ENCODE measurements at regions not wholly inside any gene's neighbourhood (a gene's known extent, or its start where the extent isn't known, plus 50 kb on each side); places are given as distances from the start of the nearest gene placed in this dataset.

GRCh38 chr3:177733936-177734335 is 536.7 kb upstream of the TBL1XR1 start:
- H2AFZ ChIP-seq (ENCODE audit: low read length), result no peak overlapping the region
- H3K36me3 ChIP-seq (ENCODE audit: insufficient read depth, low read length), result no peaks in the 10 kb centered on the region
- no peaks in the 10 kb centered on the region for H4K20me1 ChIP-seq (ENCODE audit: insufficient read depth, low read length)
- H3K4me3 ChIP-seq (ENCODE audit: insufficient read depth, low read length), result no peak overlapping the region
- H3K27ac ChIP-seq (ENCODE audit: low read depth, low read length), result no peak overlapping the region
- no peak overlapping the region for H3K4me2 ChIP-seq (ENCODE audit: insufficient read depth, low read length)
- H3K27me3 ChIP-seq (ENCODE audit: insufficient read depth, low read length), result no peaks in the 10 kb centered on the region
- no peaks in the 10 kb centered on the region for H3K9me3 ChIP-seq (ENCODE audit: low read depth, low read length)
- no peak for DNase-seq (ENCODE audit: insufficient read length, low spot score, missing footprints)
- H3K79me2 ChIP-seq (ENCODE audit: insufficient read depth, low read length), result no peaks in the 10 kb centered on the region
- TF ChIP-seq, protein P1, sequence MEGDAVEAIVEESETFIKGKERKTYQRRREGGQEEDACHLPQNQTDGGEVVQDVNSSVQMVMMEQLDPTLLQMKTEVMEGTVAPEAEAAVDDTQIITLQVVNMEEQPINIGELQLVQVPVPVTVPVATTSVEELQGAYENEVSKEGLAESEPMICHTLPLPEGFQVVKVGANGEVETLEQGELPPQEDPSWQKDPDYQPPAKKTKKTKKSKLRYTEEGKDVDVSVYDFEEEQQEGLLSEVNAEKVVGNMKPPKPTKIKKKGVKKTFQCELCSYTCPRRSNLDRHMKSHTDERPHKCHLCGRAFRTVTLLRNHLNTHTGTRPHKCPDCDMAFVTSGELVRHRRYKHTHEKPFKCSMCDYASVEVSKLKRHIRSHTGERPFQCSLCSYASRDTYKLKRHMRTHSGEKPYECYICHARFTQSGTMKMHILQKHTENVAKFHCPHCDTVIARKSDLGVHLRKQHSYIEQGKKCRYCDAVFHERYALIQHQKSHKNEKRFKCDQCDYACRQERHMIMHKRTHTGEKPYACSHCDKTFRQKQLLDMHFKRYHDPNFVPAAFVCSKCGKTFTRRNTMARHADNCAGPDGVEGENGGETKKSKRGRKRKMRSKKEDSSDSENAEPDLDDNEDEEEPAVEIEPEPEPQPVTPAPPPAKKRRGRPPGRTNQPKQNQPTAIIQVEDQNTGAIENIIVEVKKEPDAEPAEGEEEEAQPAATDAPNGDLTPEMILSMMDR (IDR thresholded peaks at IDR 0.05; ENCODE audit: extremely low read depth, low read depth, low read length), result no peak
- peaks cover 24% of the 10 kb centered on the region for H3K4me1 ChIP-seq (ENCODE audit: insufficient read depth, low read length)

DNA sequence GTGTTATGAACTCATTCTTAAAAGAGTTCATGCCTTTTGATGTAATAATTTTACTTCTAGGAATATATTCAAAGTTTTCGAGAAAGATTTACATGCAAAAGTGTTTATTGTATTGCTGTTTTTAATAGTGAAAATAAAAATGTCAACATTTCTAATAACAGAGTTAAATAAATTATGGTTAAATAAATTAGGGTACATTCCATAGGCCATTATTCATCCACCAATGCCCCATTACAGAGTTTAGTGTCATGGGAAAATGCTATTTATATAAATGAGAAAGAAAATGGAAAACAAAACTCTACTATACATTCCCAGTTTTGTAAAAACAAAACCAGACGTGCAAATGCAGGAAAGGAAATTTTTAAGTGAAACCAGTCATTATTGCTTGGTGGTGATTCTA is 538.1 kb upstream of the TBL1XR1 start:
- no peak for DNase-seq (ENCODE audit: insufficient read length, low spot score, missing footprints)
- H3K36me3 ChIP-seq (ENCODE audit: insufficient read depth, low read length), result no peaks in the 10 kb centered on the region
- no peak overlapping the region for H3K27ac ChIP-seq (ENCODE audit: low read depth, low read length)
- TF ChIP-seq, protein P1 (IDR thresholded peaks at IDR 0.05; ENCODE audit: extremely low read depth, low read depth, low read length), result no peak
- H3K9me3 ChIP-seq (ENCODE audit: low read depth, low read length), result no peaks in the 10 kb centered on the region
- H3K4me3 ChIP-seq (ENCODE audit: insufficient read depth, low read length), result no peak overlapping the region
- H3K79me2 ChIP-seq (ENCODE audit: insufficient read depth, low read length), result no peaks in the 10 kb centered on the region
- H4K20me1 ChIP-seq (ENCODE audit: insufficient read depth, low read length), result no peaks in the 10 kb centered on the region
- no peaks in the 10 kb centered on the region for H3K27me3 ChIP-seq (ENCODE audit: insufficient read depth, low read length)
- no peak overlapping the region for H2AFZ ChIP-seq (ENCODE audit: low read length)
- no peak overlapping the region for H3K4me2 ChIP-seq (ENCODE audit: insufficient read depth, low read length)
- peaks cover 14% of the 10 kb centered on the region for H3K4me1 ChIP-seq (ENCODE audit: insufficient read depth, low read length)

GRCh38 chr3:177739461-177739860 is 542.2 kb upstream of the TBL1XR1 start:
- H2AFZ ChIP-seq (ENCODE audit: low read length), result no peak overlapping the region
- no peaks in the 10 kb centered on the region for H3K27me3 ChIP-seq (ENCODE audit: insufficient read depth, low read length)
- TF ChIP-seq, protein P1 (IDR thresholded peaks at IDR 0.05; ENCODE audit: extremely low read depth, low read depth, low read length), result no peak
- H3K79me2 ChIP-seq (ENCODE audit: insufficient read depth, low read length), result no peaks in the 10 kb centered on the region
- H3K27ac ChIP-seq (ENCODE audit: low read depth, low read length), result no peak overlapping the region
- H3K36me3 ChIP-seq (ENCODE audit: insufficient read depth, low read length), result no peaks in the 10 kb centered on the region
- H3K4me1 ChIP-seq (ENCODE audit: insufficient read depth, low read length), result peaks cover 3% of the 10 kb centered on the region
- DNase-seq (ENCODE audit: insufficient read length, low spot score, missing footprints), result no peak
- no peak overlapping the region for H3K4me2 ChIP-seq (ENCODE audit: insufficient read depth, low read length)
- H3K4me3 ChIP-seq (ENCODE audit: insufficient read depth, low read length), result no peak overlapping the region
- no peaks in the 10 kb centered on the region for H4K20me1 ChIP-seq (ENCODE audit: insufficient read depth, low read length)
- no peaks in the 10 kb centered on the region for H3K9me3 ChIP-seq (ENCODE audit: low read depth, low read length)

DNA sequence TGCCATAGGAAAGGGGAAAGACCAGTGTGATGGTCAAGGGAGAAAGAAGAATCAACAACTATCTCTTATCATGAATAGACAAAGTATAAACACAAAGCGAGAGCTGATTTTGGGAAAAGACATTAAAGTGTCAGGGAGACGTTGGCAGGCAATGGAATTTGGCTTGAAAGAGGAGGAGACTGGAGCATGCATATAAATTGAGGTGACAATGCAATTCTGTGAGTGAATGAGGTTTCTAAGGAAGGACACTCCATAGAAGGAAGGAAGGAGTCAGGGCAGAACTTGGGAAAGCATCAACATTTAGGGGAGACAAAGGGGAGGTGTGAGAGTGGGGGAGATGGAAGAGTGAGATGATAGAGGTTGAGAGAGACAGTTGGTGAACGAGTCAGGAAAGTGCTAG is 543.0 kb upstream of the TBL1XR1 start:
- TF ChIP-seq, protein P1 (IDR thresholded peaks at IDR 0.05; ENCODE audit: extremely low read depth, low read depth, low read length), result no peak
- no peak for DNase-seq (ENCODE audit: insufficient read length, low spot score, missing footprints)
- peaks cover 10% of the 10 kb centered on the region for H3K4me1 ChIP-seq (ENCODE audit: insufficient read depth, low read length)
- H3K27me3 ChIP-seq (ENCODE audit: insufficient read depth, low read length), result no peaks in the 10 kb centered on the region
- H3K4me2 ChIP-seq (ENCODE audit: insufficient read depth, low read length), result no peak overlapping the region
- no peak overlapping the region for H2AFZ ChIP-seq (ENCODE audit: low read length)
- no peak overlapping the region for H3K4me3 ChIP-seq (ENCODE audit: insufficient read depth, low read length)
- no peak overlapping the region for H3K27ac ChIP-seq (ENCODE audit: low read depth, low read length)
- no peaks in the 10 kb centered on the region for H3K79me2 ChIP-seq (ENCODE audit: insufficient read depth, low read length)
- no peaks in the 10 kb centered on the region for H3K9me3 ChIP-seq (ENCODE audit: low read depth, low read length)
- H4K20me1 ChIP-seq (ENCODE audit: insufficient read depth, low read length), result no peaks in the 10 kb centered on the region
- H3K36me3 ChIP-seq (ENCODE audit: insufficient read depth, low read length), result no peaks in the 10 kb centered on the region

All from osteoblast (primary cell).